Peyer's patch (tissue), 4 donors: ENCODE measurements at regions not wholly inside any gene's neighbourhood (a gene's known extent, or its start where the extent isn't known, plus 50 kb on each side); places are given as distances from the start of the nearest gene placed in this dataset.

ENCODE experiments used
- CTCF ChIP-seq, 6 experiments: fragments of 450-650 bp in 4 of 6; fragments of 200-600 bp in 2 of 6; sonication (generic) in 1 of 6; IDR thresholded peaks; one replicate each; pipeline ENCODE4 v1.5.1; 2017 to 2019; ENCODE audit warnings: antibody characterized with exemption in 6 of 6, mild to moderate bottlenecking in 3 of 6, moderate library complexity in 1 of 6
- POLR2A ChIP-seq, 2 donors: fragments of 450-650 bp; IDR thresholded peaks; one replicate each; pipeline ENCODE4 v1.5.1; 2017; ENCODE audit warnings: antibody characterized with exemption in 2 of 2, mild to moderate bottlenecking in 2 of 2, moderate library complexity in 2 of 2

- TF ChIP-seq POLR2A (IDR thresholded peaks at IDR 0.05), result no peak
- no peak for TF ChIP-seq CTCF (IDR thresholded peaks at IDR 0.05)
Observed at GRCh38 chr5:112569596-112569995, 150.5 kb upstream of the EPB41L4A start.
